ENCODE measurements at regions not wholly inside any gene's neighbourhood (a gene's known extent, or its start where the extent isn't known, plus 50 kb on each side); places are given as distances from the start of the nearest gene placed in this dataset.

DNA sequence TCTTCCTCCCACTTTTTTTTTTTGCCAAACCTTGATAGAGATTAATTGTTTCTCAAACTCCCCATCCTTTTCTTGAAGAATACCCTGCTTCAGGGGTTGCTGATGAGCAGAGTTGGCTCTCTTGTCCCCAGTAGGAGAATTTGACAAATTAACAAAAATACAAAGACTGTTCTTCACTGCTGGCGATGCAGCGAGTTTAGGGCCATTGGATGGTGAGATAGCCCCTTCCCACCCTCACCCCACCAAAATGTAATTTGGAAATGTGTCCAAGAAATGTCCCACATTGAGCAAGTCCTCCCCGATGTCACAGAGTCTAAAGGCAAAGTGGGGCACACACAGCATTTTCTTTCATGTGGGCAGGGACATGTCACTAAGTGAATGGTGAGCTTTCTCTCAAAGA, 136.0 kb upstream of the RARB start:
- H3K79me1 ChIP-seq (ENCODE audit: low read depth in 1 of 2, low read length in 2 of 2), result no peaks in the 10 kb centered on the region
- no peaks in the 10 kb centered on the region for H3K4me1 ChIP-seq (ENCODE audit: control insufficient read depth, insufficient read depth, low read length)
- H4K91ac ChIP-seq (ENCODE audit: insufficient read depth, low read depth, low read length), result no peak overlapping the region
- no peak overlapping the region for H2AK5ac ChIP-seq (ENCODE audit: low read depth, low read length)
- TF ChIP-seq MAZ (IDR thresholded peaks at IDR 0.05; ENCODE audit: borderline replicate concordance, low read depth, low read length), result no peak
- no peak for TF ChIP-seq RFX5 (IDR thresholded peaks at IDR 0.05; ENCODE audit: low read depth, low read length)
- TF ChIP-seq, protein P1, sequence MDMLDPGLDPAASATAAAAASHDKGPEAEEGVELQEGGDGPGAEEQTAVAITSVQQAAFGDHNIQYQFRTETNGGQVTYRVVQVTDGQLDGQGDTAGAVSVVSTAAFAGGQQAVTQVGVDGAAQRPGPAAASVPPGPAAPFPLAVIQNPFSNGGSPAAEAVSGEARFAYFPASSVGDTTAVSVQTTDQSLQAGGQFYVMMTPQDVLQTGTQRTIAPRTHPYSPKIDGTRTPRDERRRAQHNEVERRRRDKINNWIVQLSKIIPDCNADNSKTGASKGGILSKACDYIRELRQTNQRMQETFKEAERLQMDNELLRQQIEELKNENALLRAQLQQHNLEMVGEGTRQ (IDR thresholded peaks at IDR 0.05; ENCODE audit: low read depth, low read length), result no peak
- TF ChIP-seq MXI1 (IDR thresholded peaks at IDR 0.05; ENCODE audit: borderline replicate concordance, low read depth, low read length), result no peak
- TF ChIP-seq CEBPB (IDR thresholded peaks at IDR 0.05; ENCODE audit: low read depth, low read length), result no peak
- no peak for TF ChIP-seq RAD21 (IDR thresholded peaks at IDR 0.05; ENCODE audit: low read length)
- TF ChIP-seq SMC3 (IDR thresholded peaks at IDR 0.05; ENCODE audit: low read depth, low read length), result no peak
- TF ChIP-seq, protein P2, sequence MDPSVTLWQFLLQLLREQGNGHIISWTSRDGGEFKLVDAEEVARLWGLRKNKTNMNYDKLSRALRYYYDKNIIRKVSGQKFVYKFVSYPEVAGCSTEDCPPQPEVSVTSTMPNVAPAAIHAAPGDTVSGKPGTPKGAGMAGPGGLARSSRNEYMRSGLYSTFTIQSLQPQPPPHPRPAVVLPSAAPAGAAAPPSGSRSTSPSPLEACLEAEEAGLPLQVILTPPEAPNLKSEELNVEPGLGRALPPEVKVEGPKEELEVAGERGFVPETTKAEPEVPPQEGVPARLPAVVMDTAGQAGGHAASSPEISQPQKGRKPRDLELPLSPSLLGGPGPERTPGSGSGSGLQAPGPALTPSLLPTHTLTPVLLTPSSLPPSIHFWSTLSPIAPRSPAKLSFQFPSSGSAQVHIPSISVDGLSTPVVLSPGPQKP (IDR thresholded peaks at IDR 0.05; ENCODE audit: borderline replicate concordance, low read depth, low read length), result no peak
- TF ChIP-seq BHLHE40 (IDR thresholded peaks at IDR 0.05; ENCODE audit: low read depth, low read length), result no peak
- TF ChIP-seq POLR2A (IDR thresholded peaks at IDR 0.05; ENCODE audit: low read depth, low read length), result no peak
- no peak for TF ChIP-seq CHD1 (IDR thresholded peaks at IDR 0.05; ENCODE audit: low read depth, low read length)
- TF ChIP-seq FOS (IDR thresholded peaks at IDR 0.05; ENCODE audit: low read depth, low read length), result no peak
- TF ChIP-seq, protein P3, sequence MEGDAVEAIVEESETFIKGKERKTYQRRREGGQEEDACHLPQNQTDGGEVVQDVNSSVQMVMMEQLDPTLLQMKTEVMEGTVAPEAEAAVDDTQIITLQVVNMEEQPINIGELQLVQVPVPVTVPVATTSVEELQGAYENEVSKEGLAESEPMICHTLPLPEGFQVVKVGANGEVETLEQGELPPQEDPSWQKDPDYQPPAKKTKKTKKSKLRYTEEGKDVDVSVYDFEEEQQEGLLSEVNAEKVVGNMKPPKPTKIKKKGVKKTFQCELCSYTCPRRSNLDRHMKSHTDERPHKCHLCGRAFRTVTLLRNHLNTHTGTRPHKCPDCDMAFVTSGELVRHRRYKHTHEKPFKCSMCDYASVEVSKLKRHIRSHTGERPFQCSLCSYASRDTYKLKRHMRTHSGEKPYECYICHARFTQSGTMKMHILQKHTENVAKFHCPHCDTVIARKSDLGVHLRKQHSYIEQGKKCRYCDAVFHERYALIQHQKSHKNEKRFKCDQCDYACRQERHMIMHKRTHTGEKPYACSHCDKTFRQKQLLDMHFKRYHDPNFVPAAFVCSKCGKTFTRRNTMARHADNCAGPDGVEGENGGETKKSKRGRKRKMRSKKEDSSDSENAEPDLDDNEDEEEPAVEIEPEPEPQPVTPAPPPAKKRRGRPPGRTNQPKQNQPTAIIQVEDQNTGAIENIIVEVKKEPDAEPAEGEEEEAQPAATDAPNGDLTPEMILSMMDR (conservative IDR thresholded peaks at IDR 0.05; ENCODE audit: low read depth, low read length), result no peak
- no peak for TF ChIP-seq NFE2L2 (IDR thresholded peaks at IDR 0.05; ENCODE audit: low read depth, low read length)
- TF ChIP-seq MAFK (IDR thresholded peaks at IDR 0.05; ENCODE audit: low read depth, low read length), result no peak
- no peak for TF ChIP-seq RCOR1 (IDR thresholded peaks at IDR 0.05; ENCODE audit: insufficient replicate concordance, low read length)
- H2BK5ac ChIP-seq (ENCODE audit: low read depth, low read length, poor library complexity, severe bottlenecking), result no peak overlapping the region
- H3K36me3 ChIP-seq (ENCODE audit: control insufficient read depth, insufficient read depth, low read length), result no peaks in the 10 kb centered on the region
- no peak overlapping the region for H3K23ac ChIP-seq (ENCODE audit: low read depth, low read length)
- H3K9me3 ChIP-seq (ENCODE audit: control insufficient read depth, insufficient read depth, low read length), result no peaks in the 10 kb centered on the region; the same call in 1 of the 2 replicates
- no peak overlapping the region for H2AFZ ChIP-seq (replicated peaks; ENCODE audit: low read length, poor library complexity)
- no peak overlapping the region for H3K18ac ChIP-seq (ENCODE audit: low read depth, low read length)
- no CpG with 5 or more reads among the region's 3 CpGs for WGBS, 2 experiments (ENCODE audit: extremely low coverage in 2 of 2, insufficient read length in 1 of 2)
- H3K4me3 ChIP-seq (ENCODE audit: insufficient read depth, low read depth, low read length), result no peak overlapping the region
- ATAC-seq (ENCODE audit: low read depth), result no peak
- no peak overlapping the region for H3K14ac ChIP-seq (replicated peaks; ENCODE audit: low read depth, low read length)
- dilution Hi-C loops (cut with HindIII; ENCODE audit: low sequenced_read_pairs, unreplicated experiment) (no loop called here), in situ Hi-C loops (cut with MboI; ENCODE audit: low sequenced_read_pairs) (no loop called here), intact Hi-C loops (cut with micrococcal nuclease) (no loop called here)
- no peaks in the 10 kb centered on the region for H4K20me1 ChIP-seq (ENCODE audit: insufficient read depth, low read length)
- no peak overlapping the region for H3K9ac ChIP-seq (ENCODE audit: low read depth, low read length)
- H2BK20ac ChIP-seq (ENCODE audit: low read depth, low read length), result no peak overlapping the region
- no peak overlapping the region for H2BK120ac ChIP-seq (ENCODE audit: low read depth, low read length)
- no TSS peak for BruUV-seq (replicated peaks)
- H3K27ac ChIP-seq (ENCODE audit: insufficient read depth, low read length), result no peak overlapping the region
- ChIA-PET POLR2A (ENCODE audit: unreplicated experiment) (no interaction called here), CTCF (no interaction called here)
- H3K4me2 ChIP-seq (ENCODE audit: low read depth, low read length), result no peak overlapping the region
- no peak overlapping the region for H2BK15ac ChIP-seq (ENCODE audit: low read depth, low read length)
- H3K4ac ChIP-seq (ENCODE audit: low read depth, low read length), result no peak overlapping the region
- no peaks in the 10 kb centered on the region for H3K9me1 ChIP-seq (ENCODE audit: insufficient read depth, low read length)
- no peak overlapping the region for H3K56ac ChIP-seq (ENCODE audit: extremely low read depth, insufficient read depth, low read length)
- no peaks in the 10 kb centered on the region for H3K27me3 ChIP-seq (ENCODE audit: control insufficient read depth, insufficient read depth, low read length)
- no peak overlapping the region for H2AK9ac ChIP-seq (replicated peaks; ENCODE audit: low read depth, low read length, poor library complexity)
- no peak overlapping the region for H4K8ac ChIP-seq (ENCODE audit: low read depth in 2 of 2, low read length in 2 of 2)
- no peak for DNase-seq
- H4K5ac ChIP-seq (ENCODE audit: low read depth, low read length), result no peak overlapping the region
